Epithelial cell of esophagus (primary cell): ENCODE measurements at regions not wholly inside any gene's neighbourhood (a gene's known extent, or its start where the extent isn't known, plus 50 kb on each side); places are given as distances from the start of the nearest gene placed in this dataset.

Source experiments
- DNase-seq: peaks from one replicate; pipeline ENCODE4 v3.0.0; 2010; ENCODE audit warnings: low read depth
- H3K4me3 ChIP-seq: 2 replicates; pipeline ENCODE4 v1.5.1; 2011; ENCODE audit warnings: mild to moderate bottlenecking, low read length, control low read depth
- TF ChIP-seq, protein P1 (sequence below): IDR thresholded peaks from 2 replicates; pipeline ENCODE4 v1.5.1; 2011; ENCODE audit warnings: low read depth, mild to moderate bottlenecking, low read length, control low read depth, inconsistent platforms; ENCODE audit not compliant: insufficient read depth; ENCODE audit errors: missing control alignments

DNA sequence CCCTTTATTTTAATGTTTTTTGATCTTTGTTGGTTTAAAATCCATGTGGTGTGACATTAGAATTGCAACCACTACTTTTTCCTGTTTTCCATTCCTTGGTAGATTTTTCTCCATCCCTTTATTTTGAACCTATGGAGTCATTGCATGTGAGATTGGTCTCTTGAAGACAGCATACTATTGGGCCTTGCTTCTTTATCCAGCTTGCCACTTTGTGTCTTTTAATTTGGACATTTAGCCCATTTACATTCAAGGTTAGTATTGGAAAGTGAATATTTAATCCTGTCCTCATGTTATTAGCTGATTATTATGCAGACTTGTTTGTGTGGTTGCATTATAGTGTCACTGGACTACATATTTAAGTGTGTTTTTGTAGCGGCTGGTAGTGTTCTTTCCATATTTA lies 782.9 kb downstream of the SLC4A3 start:
- DNase-seq, result no peak
- no peak overlapping the region for H3K4me3 ChIP-seq
- TF ChIP-seq, protein P1, sequence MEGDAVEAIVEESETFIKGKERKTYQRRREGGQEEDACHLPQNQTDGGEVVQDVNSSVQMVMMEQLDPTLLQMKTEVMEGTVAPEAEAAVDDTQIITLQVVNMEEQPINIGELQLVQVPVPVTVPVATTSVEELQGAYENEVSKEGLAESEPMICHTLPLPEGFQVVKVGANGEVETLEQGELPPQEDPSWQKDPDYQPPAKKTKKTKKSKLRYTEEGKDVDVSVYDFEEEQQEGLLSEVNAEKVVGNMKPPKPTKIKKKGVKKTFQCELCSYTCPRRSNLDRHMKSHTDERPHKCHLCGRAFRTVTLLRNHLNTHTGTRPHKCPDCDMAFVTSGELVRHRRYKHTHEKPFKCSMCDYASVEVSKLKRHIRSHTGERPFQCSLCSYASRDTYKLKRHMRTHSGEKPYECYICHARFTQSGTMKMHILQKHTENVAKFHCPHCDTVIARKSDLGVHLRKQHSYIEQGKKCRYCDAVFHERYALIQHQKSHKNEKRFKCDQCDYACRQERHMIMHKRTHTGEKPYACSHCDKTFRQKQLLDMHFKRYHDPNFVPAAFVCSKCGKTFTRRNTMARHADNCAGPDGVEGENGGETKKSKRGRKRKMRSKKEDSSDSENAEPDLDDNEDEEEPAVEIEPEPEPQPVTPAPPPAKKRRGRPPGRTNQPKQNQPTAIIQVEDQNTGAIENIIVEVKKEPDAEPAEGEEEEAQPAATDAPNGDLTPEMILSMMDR, result no peak

DNA sequence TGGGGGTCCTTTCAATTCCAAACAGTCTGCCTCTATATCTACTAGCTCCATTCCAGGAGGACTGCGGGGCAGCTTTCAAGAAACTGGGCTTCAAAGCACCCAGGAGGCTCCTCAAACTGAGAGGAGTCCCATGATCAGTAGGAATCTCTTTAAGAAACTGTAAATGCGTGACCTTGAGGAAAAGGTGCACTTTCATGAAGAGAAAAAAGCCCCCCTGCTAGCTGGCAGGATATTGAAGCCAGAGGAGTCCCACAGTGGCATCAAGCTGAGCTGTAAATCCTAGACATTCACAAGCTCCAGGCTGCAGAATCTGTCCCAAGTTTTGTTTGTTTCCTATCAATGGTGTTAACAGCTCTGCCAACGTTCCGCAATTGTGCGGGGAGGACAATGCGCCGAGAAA lies 790.1 kb downstream of the SLC4A3 start:
- no peak for DNase-seq
- TF ChIP-seq, protein P1, result no peak
- H3K4me3 ChIP-seq, result no peak overlapping the region

DNA sequence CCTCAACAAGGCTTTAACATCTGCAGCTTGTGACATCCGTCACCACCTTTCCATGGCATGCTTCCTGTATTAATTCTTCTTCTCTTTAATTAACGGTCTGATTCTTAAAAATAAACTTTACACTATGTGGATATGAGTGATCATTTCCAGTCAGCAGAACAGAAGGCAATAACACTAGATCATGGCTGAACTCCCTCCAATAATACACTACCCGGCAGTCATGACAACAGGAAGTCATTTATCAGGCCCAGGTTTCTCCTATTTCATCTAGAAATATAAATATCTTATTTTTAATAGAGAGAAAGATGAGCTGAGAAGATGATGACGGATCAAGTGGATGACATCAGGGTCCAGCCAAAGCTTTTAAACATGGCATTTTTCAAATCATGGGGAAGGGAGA lies 792.2 kb downstream of the SLC4A3 start:
- TF ChIP-seq, protein P1, result no peak
- DNase-seq, result no peak
- H3K4me3 ChIP-seq, result no peak overlapping the region

DNA sequence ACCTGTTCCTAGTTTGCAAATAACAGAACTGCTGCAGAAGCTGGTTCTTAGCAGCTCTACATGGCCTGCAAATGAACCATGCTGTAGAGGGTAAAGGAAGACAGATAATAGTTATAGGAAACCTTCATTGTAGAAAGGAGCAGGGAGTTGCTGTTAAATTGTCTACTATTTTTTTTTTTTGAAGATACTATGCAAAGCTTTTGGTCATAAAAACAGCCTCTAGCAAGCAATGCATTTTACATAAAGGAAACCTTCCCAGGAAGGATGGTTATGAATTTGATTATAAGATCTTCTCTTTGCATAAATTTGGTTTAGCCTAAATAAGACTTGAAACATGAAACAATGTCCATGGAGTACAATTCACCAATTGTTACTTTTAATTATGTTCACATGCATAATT lies 793.4 kb downstream of the SLC4A3 start:
- TF ChIP-seq, protein P1, result no peak
- H3K4me3 ChIP-seq, result no peak overlapping the region
- DNase-seq, result no peak

DNA sequence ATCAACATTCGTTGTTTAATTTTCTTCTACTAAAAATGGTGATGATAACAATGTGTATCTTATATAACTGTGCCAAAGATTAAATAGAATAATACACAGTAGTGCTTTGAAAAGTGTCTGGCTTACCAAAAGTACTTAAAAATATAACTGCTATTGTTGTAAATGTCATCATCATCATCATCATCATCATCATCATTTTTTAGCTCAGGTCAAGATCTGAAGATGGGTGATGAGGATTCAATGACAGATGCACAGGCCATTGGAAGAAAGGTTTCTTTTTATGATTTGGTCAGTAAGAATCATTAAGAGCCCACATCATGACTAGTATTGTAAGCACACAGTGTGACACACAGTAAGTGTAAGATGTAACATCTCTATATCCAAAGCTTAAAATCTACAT lies 795.2 kb downstream of the SLC4A3 start:
- DNase-seq, result no peak
- H3K4me3 ChIP-seq, result no peak overlapping the region
- TF ChIP-seq, protein P1, result no peak

DNA sequence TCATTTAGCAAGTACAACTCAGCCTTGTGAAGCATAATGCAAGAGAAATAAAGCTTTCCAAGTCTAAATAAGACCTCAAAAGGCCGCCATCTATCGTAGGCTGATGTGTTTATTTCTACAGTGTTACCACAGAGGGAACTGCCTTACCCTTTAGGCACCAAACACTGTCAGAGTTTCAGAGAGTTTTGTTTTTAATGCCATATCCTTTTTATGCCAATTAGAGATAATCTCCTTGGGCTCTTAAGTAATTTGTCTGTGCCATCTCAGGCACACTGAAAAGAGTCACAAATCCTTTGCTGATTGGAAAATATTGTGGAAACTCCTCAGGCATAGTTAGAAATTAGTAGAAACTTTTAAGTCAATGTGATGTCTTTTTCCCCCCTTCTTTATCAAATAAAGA lies 797.1 kb downstream of the SLC4A3 start:
- DNase-seq, result no peak
- TF ChIP-seq, protein P1, result no peak
- H3K4me3 ChIP-seq, result no peak overlapping the region

DNA sequence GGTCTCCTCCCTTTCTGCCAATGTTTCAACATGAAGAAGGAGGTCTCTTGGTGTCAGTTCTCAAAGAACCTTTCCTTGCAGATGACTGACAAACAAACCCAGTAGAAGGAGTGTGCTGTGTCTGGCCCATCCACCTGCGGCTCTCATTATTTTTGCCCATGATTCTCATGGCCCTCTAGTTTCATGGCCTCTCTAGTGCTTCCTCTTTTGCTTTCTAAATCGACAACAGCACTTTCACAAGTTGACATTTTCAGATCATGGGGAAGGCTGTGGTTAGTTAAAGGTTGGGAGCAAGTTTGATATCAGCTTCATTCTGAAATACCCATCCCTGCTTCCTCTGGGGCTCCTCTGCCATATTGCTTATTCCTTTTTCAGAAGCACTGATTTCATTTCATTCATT lies 805.2 kb downstream of the SLC4A3 start:
- TF ChIP-seq, protein P1, result no peak
- DNase-seq, result no peak
- H3K4me3 ChIP-seq, result no peak overlapping the region
